HL-60 (cell line): ENCODE measurements at regions not wholly inside any gene's neighbourhood (a gene's known extent, or its start where the extent isn't known, plus 50 kb on each side); places are given as distances from the start of the nearest gene placed in this dataset.
"Not testable (repeated sequence)": the region's sequence is repeated elsewhere in the genome, so short reads cannot be mapped to it uniquely, and the experiment has no call there.

Experiments
- CTCF ChIP-seq: IDR thresholded peaks from one replicate; pipeline ENCODE4 v1.5.1; 2011; ENCODE audit warnings: low read length, control low read depth, inconsistent platforms; ENCODE audit not compliant: insufficient read depth
- REST ChIP-seq: IDR thresholded peaks from 2 replicates; pipeline ENCODE4 v1.6.1; 2012; ENCODE audit warnings: low read depth; ENCODE audit not compliant: insufficient replicate concordance

- not testable (repeated sequence) for TF ChIP-seq CTCF, REST
Observed at GRCh38 chr2:131829456-131830241, 302.0 kb downstream of the CCDC74A start.
